ENCODE measurements at regions not wholly inside any gene's neighbourhood (a gene's known extent, or its start where the extent isn't known, plus 50 kb on each side); places are given as distances from the start of the nearest gene placed in this dataset.

- WGBS, 3 donors, result 48 to 62% (median 52%) methylated on average over 2 of the region's 2 CpGs
- H3K36me3 ChIP-seq (ENCODE audit: control insufficient read depth in 3 of 3, insufficient read depth in 2 of 3, low read depth in 1 of 3, low read length in 3 of 3), result no peaks in the 10 kb centered on the region
Measured at GRCh38 chr13:57073983-57074382, 66.7 kb upstream of the PRR20A start.

GRCh38 chr13:57075588-57075987 is 65.1 kb upstream of the PRR20A start:
- no peak for DNase-seq
- Histone ChIP-seq H3K36me3 (ENCODE audit: control insufficient read depth in 3 of 3, insufficient read depth in 2 of 3, low read depth in 1 of 3, low read length in 3 of 3) (no peaks in the 10 kb centered on the region), H3K4me3 (ENCODE audit: low read depth in 1 of 3, low read length in 3 of 3) (no peak overlapping the region), H3K9me3 (ENCODE audit: control insufficient read depth in 2 of 2, insufficient read depth in 1 of 2, low read depth in 1 of 2, low read length in 1 of 2) (no peaks in the 10 kb centered on the region), H3K27ac (ENCODE audit: low read depth in 1 of 3, low read length in 2 of 3) (no peak overlapping the region), H3K4me1 (ENCODE audit: control insufficient read depth in 3 of 3, insufficient read depth in 2 of 3, low read depth in 1 of 3, low read length in 2 of 3) (no peaks in the 10 kb centered on the region), H3K27me3 (ENCODE audit: control insufficient read depth in 3 of 3, insufficient read depth in 3 of 3, low read length in 3 of 3) (no peaks in the 10 kb centered on the region)
- FAIRE-seq, result no peak
- WGBS, 3 donors, result 70 to 91% (median 89%) methylated on average over 2 of the region's 2 CpGs

More at GRCh38 chr13:57073983-57074382, 66.7 kb upstream of the PRR20A start:
- Histone ChIP-seq H3K4me1 (ENCODE audit: control insufficient read depth in 3 of 3, insufficient read depth in 2 of 3, low read depth in 1 of 3, low read length in 2 of 3) (no peaks in the 10 kb centered on the region), H3K27ac (ENCODE audit: low read depth in 1 of 3, low read length in 2 of 3) (no peak overlapping the region), H3K27me3 (ENCODE audit: control insufficient read depth in 3 of 3, insufficient read depth in 3 of 3, low read length in 3 of 3) (no peaks in the 10 kb centered on the region), H3K4me3 (ENCODE audit: low read depth in 1 of 3, low read length in 3 of 3) (no peak overlapping the region), H3K9me3 (ENCODE audit: control insufficient read depth in 2 of 2, insufficient read depth in 1 of 2, low read depth in 1 of 2, low read length in 1 of 2) (no peaks in the 10 kb centered on the region)
- DNase-seq, result no peak
- no peak for FAIRE-seq

- Histone ChIP-seq H3K27ac (ENCODE audit: low read depth in 1 of 3, low read length in 2 of 3) (no peak overlapping the region), H3K4me3 (ENCODE audit: low read depth in 1 of 3, low read length in 3 of 3) (no peak overlapping the region), H3K27me3 (ENCODE audit: control insufficient read depth in 3 of 3, insufficient read depth in 3 of 3, low read length in 3 of 3) (no peaks in the 10 kb centered on the region), H3K9me3 (ENCODE audit: control insufficient read depth in 2 of 2, insufficient read depth in 1 of 2, low read depth in 1 of 2, low read length in 1 of 2) (peaks cover 0 to 3% of the 10 kb centered on the region in 2 donors), H3K36me3 (ENCODE audit: control insufficient read depth in 3 of 3, insufficient read depth in 2 of 3, low read depth in 1 of 3, low read length in 3 of 3) (no peaks in the 10 kb centered on the region), H3K4me1 (ENCODE audit: control insufficient read depth in 3 of 3, insufficient read depth in 2 of 3, low read depth in 1 of 3, low read length in 2 of 3) (no peaks in the 10 kb centered on the region)
- WGBS, 3 donors, result 56 to 80% (median 60%) methylated on average over 2 of the region's 2 CpGs
- FAIRE-seq (no peak), DNase-seq (peak in 1 of 2 donors; percentile 3)
Measured at GRCh38 chr13:57087006-57087405, 53.7 kb upstream of the PRR20A start.
